SK-N-SH (cell line): ENCODE measurements at regions not wholly inside any gene's neighbourhood (a gene's known extent, or its start where the extent isn't known, plus 50 kb on each side); places are given as distances from the start of the nearest gene placed in this dataset.

Experiments used
- CTCF ChIA-PET: fragments of 300-600, 350-600 bp; formaldehyde crosslinking; extraction: SDS; loops from one replicate; lab custom pipeline; 2021; lab: Yijun Ruan, JAX
- POLR2A ChIA-PET: fragments of 350-600 bp; sonication (Branson Sonifier 250); formaldehyde crosslinking; extraction: SDS; loops from one replicate; lab custom pipeline; 2020; ENCODE audit warnings: antibody characterized with exemption, inconsistent platforms; lab: Yijun Ruan, JAX
- DNase-seq: peaks from one replicate; pipeline ENCODE4 v3.0.0; 2012
- H2AFZ ChIP-seq: fragments of 200-600 bp; sonication (generic); 2 replicates; pipeline ENCODE4 v1.8.1; 2016; ENCODE audit warnings: antibody characterized with exemption, mild to moderate bottlenecking, low read depth
- H3F3A ChIP-seq: fragments of 200-600 bp; sonication (generic); replicated peaks from 2 replicates; pipeline ENCODE3; 2016; ENCODE audit warnings: antibody characterized with exemption, mild to moderate bottlenecking; ENCODE audit not compliant: insufficient read depth
- H3K27ac ChIP-seq, 2 experiments: fragments of 200-500 bp in 1 of 2; fragments of 200-600 bp in 1 of 2; sonication (Bioruptor generic) in 1 of 2; sonication (generic), shearing (Covaris generic) in 1 of 2; 2 replicates each; pipeline versions ENCODE4 v1.5.1 to v1.6.1; 2014 to 2016; ENCODE audit warnings: low read depth in 2 of 2, inconsistent platforms in 1 of 2, low read length in 1 of 2, mild to moderate bottlenecking in 1 of 2, mixed read lengths in 1 of 2
- H3K27me3 ChIP-seq: fragments of 200-600 bp; sonication (generic), shearing (Covaris generic); 2 replicates; pipeline ENCODE4 v1.6.1; 2016; ENCODE audit warnings: mixed run types; ENCODE audit not compliant: insufficient read depth
- H3K36me3 ChIP-seq, 2 experiments: fragments of 200-500 bp in 1 of 2; fragments of 200-600 bp in 1 of 2; sonication (Bioruptor generic) in 1 of 2; sonication (generic) in 1 of 2; replicated peaks in 1 of 2; 2 replicates each; pipeline versions ENCODE3 to v1.5.1; 2014 to 2016; ENCODE audit warnings: low read length in 1 of 2, mild to moderate bottlenecking in 1 of 2; ENCODE audit not compliant: insufficient read depth in 2 of 2, control insufficient read depth in 1 of 2
- H3K4me1 ChIP-seq, 2 experiments: fragments of 200-500 bp in 1 of 2; fragments of 200-600 bp in 1 of 2; sonication (Bioruptor generic) in 1 of 2; sonication (generic), shearing (Covaris generic) in 1 of 2; 2 replicates each; pipeline versions ENCODE4 v1.5.1 to v1.6.1; 2014 to 2016; ENCODE audit warnings: low read depth in 1 of 2, low read length in 1 of 2, mixed run types in 1 of 2; ENCODE audit not compliant: insufficient read depth in 2 of 2, control insufficient read depth in 1 of 2
- H3K4me2 ChIP-seq: fragments of 200-600 bp; sonication (generic), shearing (Covaris generic); 2 replicates; pipeline ENCODE4 v1.6.1; 2017; ENCODE audit warnings: mixed run types
- H3K4me3 ChIP-seq, 2 experiments: fragments of 200-500 bp in 1 of 2; fragments of 200-600 bp in 1 of 2; sonication (Bioruptor generic) in 1 of 2; sonication (generic), shearing (Covaris generic) in 1 of 2; 2 replicates each; pipeline versions ENCODE4 v1.5.1 to v1.8.1; 2014 to 2016; ENCODE audit warnings: low read depth in 2 of 2, inconsistent platforms in 1 of 2, low read length in 1 of 2, mild to moderate bottlenecking in 1 of 2, mixed read lengths in 1 of 2, moderate library complexity in 1 of 2
- H3K79me2 ChIP-seq: fragments of 200-600 bp; sonication (generic); 2 replicates; pipeline ENCODE4 v1.8.1; 2017; ENCODE audit warnings: mild to moderate bottlenecking; ENCODE audit not compliant: insufficient read depth
- H3K9ac ChIP-seq: fragments of 200-600 bp; sonication (generic); 2 replicates; pipeline ENCODE4 v1.6.1; 2017; ENCODE audit warnings: mixed run types
- H3K9me2 ChIP-seq: fragments of 200-600 bp; sonication (generic); 2 replicates; pipeline ENCODE4 v1.6.1; 2017; ENCODE audit warnings: mixed run types
- H3K9me3 ChIP-seq: fragments of 200-600 bp; sonication (generic); 2 replicates; pipeline ENCODE4 v1.6.1; 2017; ENCODE audit warnings: mixed run types, mild to moderate bottlenecking, moderate library complexity
- H4K20me1 ChIP-seq: fragments of 200-600 bp; sonication (generic); 2 replicates; pipeline ENCODE4 v1.6.1; 2017; ENCODE audit warnings: mild to moderate bottlenecking, mixed run types; ENCODE audit not compliant: insufficient read depth
- CHD2 ChIP-seq: fragments of 150-350 bp; IDR thresholded peaks from 2 replicates; pipeline ENCODE4 v1.6.1; 2018; ENCODE audit warnings: low read length; ENCODE audit not compliant: partially characterized antibody
- CTCF ChIP-seq: fragments of 200-600 bp; sonication (generic); IDR thresholded peaks from 2 replicates; pipeline ENCODE4 v1.6.1; 2017; ENCODE audit warnings: antibody characterized with exemption, mild to moderate bottlenecking, moderate library complexity
- ELF1 ChIP-seq: IDR thresholded peaks from 2 replicates; pipeline ENCODE4 v1.4.0; 2012
- FOXJ3 ChIP-seq: sonication (generic); formaldehyde crosslinking; IDR thresholded peaks from 2 replicates; pipeline ENCODE4 v1.5.1; 2020; ENCODE audit warnings: mild to moderate bottlenecking, missing genetic modification reagents
- FOXM1 ChIP-seq: IDR thresholded peaks from 2 replicates; pipeline ENCODE4 v1.4.0; 2012; ENCODE audit warnings: low read depth, mild to moderate bottlenecking
- GATA2 ChIP-seq: sonication (generic); formaldehyde crosslinking; IDR thresholded peaks from 2 replicates; pipeline ENCODE4 v1.5.0; 2020; ENCODE audit warnings: mild to moderate bottlenecking, missing genetic modification reagents
- JUND ChIP-seq: IDR thresholded peaks from 2 replicates; pipeline ENCODE4 v1.4.0; 2012
- MEF2A ChIP-seq: IDR thresholded peaks from 2 replicates; pipeline ENCODE4 v1.4.0; 2012; ENCODE audit warnings: low read depth, borderline replicate concordance
- NFIC ChIP-seq: IDR thresholded peaks from 2 replicates; pipeline ENCODE4 v1.4.0; 2012; ENCODE audit warnings: borderline replicate concordance
- NRF1 ChIP-seq: IDR thresholded peaks from 2 replicates; pipeline ENCODE4 v1.6.1; 2012; ENCODE audit warnings: low read depth, mild to moderate bottlenecking, low read length
- PBX3 ChIP-seq: IDR thresholded peaks from 2 replicates; pipeline ENCODE4; 2012
- RCOR1 ChIP-seq: fragments of 150-350 bp; IDR thresholded peaks from 2 replicates; pipeline ENCODE4 v1.6.1; 2017; ENCODE audit warnings: antibody characterized with exemption, low read length
- REST ChIP-seq: IDR thresholded peaks from 2 replicates; pipeline ENCODE4 v1.6.1; 2012; ENCODE audit warnings: mild to moderate bottlenecking, low read depth, low read length, moderate library complexity
- RFX5 ChIP-seq: IDR thresholded peaks from 2 replicates; pipeline ENCODE4 v1.6.1; 2012; ENCODE audit warnings: mild to moderate bottlenecking, improper control_type of control experiment, low read length
- RXRA ChIP-seq: IDR thresholded peaks from 2 replicates; pipeline ENCODE4 v1.4.0; 2012; ENCODE audit warnings: low read depth, mild to moderate bottlenecking, borderline replicate concordance
- SIN3A ChIP-seq: IDR thresholded peaks from 2 replicates; pipeline ENCODE4 v1.6.1; 2012; ENCODE audit warnings: low read depth, mild to moderate bottlenecking, low read length, moderate library complexity, borderline replicate concordance
- SMC3 ChIP-seq: IDR thresholded peaks from 2 replicates; pipeline ENCODE4 v1.6.1; 2012; ENCODE audit warnings: low read depth, low read length, improper control_type of control experiment
- TAF1 ChIP-seq: IDR thresholded peaks from 2 replicates; pipeline ENCODE4 v1.6.1; 2012; ENCODE audit warnings: low read depth, mild to moderate bottlenecking, low read length, moderate library complexity, borderline replicate concordance
- TCF12 ChIP-seq: IDR thresholded peaks from 2 replicates; pipeline ENCODE4 v1.4.0; 2012
- YY1 ChIP-seq: IDR thresholded peaks from 2 replicates; pipeline ENCODE4 v1.4.0; 2012; ENCODE audit warnings: low read depth, mild to moderate bottlenecking
- WGBS: methylation state at CpG from one replicate; pipeline ENCODE4 v1.1.6; 2017; ENCODE audit warnings: low lambda C conversion rate; 5-methylcytosine and 5-hydroxymethylcytosine counted together

- H3K4me3 ChIP-seq = no peak overlapping the region
- no peak overlapping the region for H3K27ac ChIP-seq
- no peaks in the 10 kb centered on the region for H3K79me2 ChIP-seq
- WGBS = 27% methylated on average over 5 of the region's 5 CpGs
- ChIA-PET POLR2A (no interaction called here), CTCF (no interaction called here)
- no peaks in the 10 kb centered on the region for H3K9me3 ChIP-seq
- H3K4me2 ChIP-seq = no peak overlapping the region
- no peaks in the 10 kb centered on the region for H4K20me1 ChIP-seq
- no peaks in the 10 kb centered on the region for H3F3A ChIP-seq
- H2AFZ ChIP-seq = no peak overlapping the region
- no peaks in the 10 kb centered on the region for H3K4me1 ChIP-seq
- H3K27me3 ChIP-seq = no peaks in the 10 kb centered on the region
- no peak for DNase-seq
- no peaks in the 10 kb centered on the region for H3K36me3 ChIP-seq
- no peak for TF ChIP-seq RFX5
- no peak for TF ChIP-seq PBX3
- TF ChIP-seq REST = no peak
- no peak for TF ChIP-seq ELF1
- no peak for TF ChIP-seq YY1
- no peak for TF ChIP-seq FOXM1
- no peak for TF ChIP-seq GATA2 (CRISPR knock-in tag)
- no peak for TF ChIP-seq RXRA
- TF ChIP-seq NFIC = no peak
- no peak for TF ChIP-seq CTCF
- H3K9me2 ChIP-seq = no peaks in the 10 kb centered on the region
- H3K9ac ChIP-seq = no peak overlapping the region
Measured at GRCh38 chr20:39518654-39519053, 556.5 kb downstream of the DHX35 start.

GRCh38 chr20:39516964-39517363 is 554.8 kb downstream of the DHX35 start:
- CTCF ChIA-PET = no interaction called here
- Histone ChIP-seq H3K4me1 (no peaks in the 10 kb centered on the region), H3K9ac (no peak overlapping the region), H3K4me2 (no peak overlapping the region), H3K27ac (no peak overlapping the region), H3K79me2 (no peaks in the 10 kb centered on the region), H3F3A (no peaks in the 10 kb centered on the region), H4K20me1 (no peaks in the 10 kb centered on the region), H3K9me3 (no peaks in the 10 kb centered on the region), H3K27me3 (no peaks in the 10 kb centered on the region), H3K9me2 (no peaks in the 10 kb centered on the region), H3K4me3 (no peak overlapping the region), H2AFZ (no peak overlapping the region), H3K36me3 (no peaks in the 10 kb centered on the region)
- POLR2A ChIA-PET = no interaction called here
- no peak for DNase-seq
- WGBS = 0% methylated on average over 2 of the region's 2 CpGs
- TF ChIP-seq NFIC (no peak), TAF1 (no peak), CHD2 (no peak), CTCF (no peak), TCF12 (no peak), SIN3A (no peak), PBX3 (no peak), SMC3 (no peak), JUND (no peak), RFX5 (no peak), RCOR1 (no peak), NRF1 (no peak), GATA2 (CRISPR knock-in tag) (no peak), FOXM1 (no peak), FOXJ3 (no peak), ELF1 (no peak), MEF2A (no peak)
